Transverse colon (tissue), 4 donors: ENCODE measurements at regions not wholly inside any gene's neighbourhood (a gene's known extent, or its start where the extent isn't known, plus 50 kb on each side); places are given as distances from the start of the nearest gene placed in this dataset.

ENCODE experiments used
- DNase-seq: peaks from one replicate; pipeline ENCODE4 v3.0.0-alpha.2; 2019
- H3K27ac ChIP-seq, 4 donors: fragments of 200-600 bp; sonication (generic); 2 replicates each; pipeline ENCODE4 v1.5.1; 2016 to 2018; ENCODE audit warnings: inconsistent platforms in 4 of 4
- H3K27me3 ChIP-seq: fragments of 200-600 bp; sonication (generic); 2 replicates; pipeline ENCODE4 v1.5.1; 2017; ENCODE audit warnings: inconsistent platforms
- H3K36me3 ChIP-seq, 4 donors: fragments of 200-600 bp; sonication (generic); 2 replicates each; pipeline ENCODE4 v1.5.1; 2017 to 2019; ENCODE audit warnings: inconsistent platforms in 4 of 4
- H3K4me1 ChIP-seq, 4 donors: fragments of 200-600 bp; sonication (generic); 2 replicates each; pipeline ENCODE4 v1.5.1; 2017 to 2020; ENCODE audit warnings: inconsistent platforms in 4 of 4
- H3K4me3 ChIP-seq, 4 donors: fragments of 200-600 bp; sonication (generic); 1 replicate in 1 of 4; 2 replicates in 3 of 4; pipeline versions ENCODE4 v1.5.1 to v1.6.1; 2017 to 2019; ENCODE audit warnings: inconsistent platforms in 4 of 4
- H3K9me3 ChIP-seq, 2 donors: fragments of 200-600 bp; sonication (generic); 2 replicates each; pipeline ENCODE4 v1.5.1; 2017 to 2019; ENCODE audit warnings: inconsistent platforms in 2 of 2
- EP300 ChIP-seq: sonication (generic); formaldehyde crosslinking; IDR thresholded peaks from one replicate; pipeline ENCODE4 v1.6.1; 2017; ENCODE audit warnings: antibody characterized with exemption, low read depth
- POLR2A ChIP-seq: fragments of 450-650 bp; IDR thresholded peaks from one replicate; pipeline ENCODE4 v1.6.1; 2016; ENCODE audit warnings: antibody characterized with exemption, mild to moderate bottlenecking, moderate library complexity
- POLR2AphosphoS5 ChIP-seq, 3 donors: sonication (generic); formaldehyde crosslinking; IDR thresholded peaks; one replicate each; pipeline ENCODE4 v1.6.1; 2016; ENCODE audit warnings: antibody characterized with exemption in 3 of 3
- WGBS, 2 donors: methylation state at CpG; one replicate each; pipeline ENCODE4 v1.1.5; 2018; ENCODE audit warnings: low coverage in 1 of 2; 5-methylcytosine and 5-hydroxymethylcytosine counted together
- in situ Hi-C, 4 donors: fragments of 200-750 bp; cut with MboI; loops; one replicate each; pipeline versions ENCODE4 v1.15.0 to v1.15.1; 2017; ENCODE audit warnings: low sequenced_read_pairs in 3 of 4, low pct_ligation_motif_present in 1 of 4, low pct_unique_long_range_greater_than_20kb in 1 of 4
- intact Hi-C: fragments of 100-400 bp; cut with DNase I; formaldehyde crosslinking; loops from one replicate; pipeline ENCODE4 v1.15.1; 2023; ENCODE audit warnings: low total_unique reads
- TF ChIP-seq, protein P1 (sequence below), 5 experiments: fragments of 200-600 bp in 3 of 5; fragments of 450-650 bp in 2 of 5; sonication (generic) in 3 of 5; IDR thresholded peaks; 1 replicate in 2 of 5; 2 replicates in 3 of 5; pipeline ENCODE4 v1.5.1; 2016 to 2017; ENCODE audit warnings: antibody characterized with exemption in 5 of 5, inconsistent platforms in 3 of 5, mild to moderate bottlenecking in 2 of 5, moderate library complexity in 1 of 5

GRCh38 chr3:63168179-63168578 is 109.9 kb upstream of the SYNPR start:
- Histone ChIP-seq H3K36me3 (no peaks in the 10 kb centered on the region), H3K27ac (no peak overlapping the region), H3K9me3 (no peaks in the 10 kb centered on the region), H3K4me3 (no peak overlapping the region), H3K4me1 (no peaks in the 10 kb centered on the region), H3K27me3 (no peaks in the 10 kb centered on the region)
- intact Hi-C loops, result no loop called here
- no peak for DNase-seq
- in situ Hi-C loops, result no loop called here
- no peak for TF ChIP-seq POLR2AphosphoS5 (IDR thresholded peaks at IDR 0.05)
- TF ChIP-seq, protein P1, sequence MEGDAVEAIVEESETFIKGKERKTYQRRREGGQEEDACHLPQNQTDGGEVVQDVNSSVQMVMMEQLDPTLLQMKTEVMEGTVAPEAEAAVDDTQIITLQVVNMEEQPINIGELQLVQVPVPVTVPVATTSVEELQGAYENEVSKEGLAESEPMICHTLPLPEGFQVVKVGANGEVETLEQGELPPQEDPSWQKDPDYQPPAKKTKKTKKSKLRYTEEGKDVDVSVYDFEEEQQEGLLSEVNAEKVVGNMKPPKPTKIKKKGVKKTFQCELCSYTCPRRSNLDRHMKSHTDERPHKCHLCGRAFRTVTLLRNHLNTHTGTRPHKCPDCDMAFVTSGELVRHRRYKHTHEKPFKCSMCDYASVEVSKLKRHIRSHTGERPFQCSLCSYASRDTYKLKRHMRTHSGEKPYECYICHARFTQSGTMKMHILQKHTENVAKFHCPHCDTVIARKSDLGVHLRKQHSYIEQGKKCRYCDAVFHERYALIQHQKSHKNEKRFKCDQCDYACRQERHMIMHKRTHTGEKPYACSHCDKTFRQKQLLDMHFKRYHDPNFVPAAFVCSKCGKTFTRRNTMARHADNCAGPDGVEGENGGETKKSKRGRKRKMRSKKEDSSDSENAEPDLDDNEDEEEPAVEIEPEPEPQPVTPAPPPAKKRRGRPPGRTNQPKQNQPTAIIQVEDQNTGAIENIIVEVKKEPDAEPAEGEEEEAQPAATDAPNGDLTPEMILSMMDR (IDR thresholded peaks at IDR 0.05), result no peak

DNA sequence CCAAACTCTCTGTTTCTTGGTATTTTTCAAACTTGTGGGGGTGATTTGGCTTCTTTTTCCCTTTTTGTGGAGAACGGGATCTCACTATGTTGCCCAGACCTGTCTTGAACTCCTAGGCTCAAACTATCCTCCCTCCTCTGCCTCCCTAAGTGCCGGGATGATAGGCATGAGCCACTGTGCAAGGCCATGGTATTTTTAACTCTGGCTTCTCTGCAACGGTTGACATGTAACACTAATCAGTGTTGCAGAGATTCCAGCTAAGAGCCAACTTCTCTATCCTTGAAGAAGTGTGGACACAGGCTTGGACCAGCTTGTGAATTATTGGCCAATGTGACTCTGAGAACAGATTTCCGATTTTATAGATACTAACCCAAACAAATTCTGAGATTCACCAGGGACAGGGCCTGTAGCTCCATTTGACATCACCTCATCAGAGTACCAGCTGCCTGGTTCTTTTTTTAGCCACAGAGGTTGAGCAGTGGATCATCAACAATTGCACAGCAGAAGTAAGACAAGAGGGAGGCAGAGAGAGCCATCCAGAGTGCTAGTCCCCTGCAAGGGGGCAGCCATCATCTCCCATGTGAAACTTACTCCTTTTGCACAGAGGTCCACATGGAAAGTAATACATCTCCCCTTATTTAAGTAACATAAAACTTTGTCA is 98.1 kb upstream of the SYNPR start:
- intact Hi-C loops, result no loop called here
- H3K4me3 ChIP-seq, result no peak overlapping the region

DNA sequence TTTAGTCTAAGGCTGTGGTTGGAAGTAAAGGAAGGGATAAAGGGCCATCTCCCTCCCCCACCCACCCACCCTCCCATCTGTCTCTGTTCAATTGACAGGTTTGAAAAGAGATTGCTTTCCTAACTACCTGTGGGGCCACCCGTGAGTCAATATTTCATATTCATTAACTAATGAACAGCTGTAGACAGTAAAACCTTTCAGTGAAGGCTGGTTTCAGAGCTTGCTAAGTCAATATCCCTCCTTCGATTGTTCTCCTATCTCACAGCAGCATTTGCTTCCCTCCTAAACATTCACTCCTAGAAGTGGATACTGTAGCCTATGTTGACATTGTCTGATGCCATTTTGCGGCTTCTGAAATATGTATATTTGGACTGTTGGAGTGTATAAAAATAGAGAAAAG is 85.9 kb upstream of the SYNPR start:
- no peaks in the 10 kb centered on the region for H3K27me3 ChIP-seq
- in situ Hi-C loops, result loop anchor here (5.0 to 25.0 kb wide), 3 partner anchors 305 to 530 kb away; partner anchors contain the start of gene CADPS (in 3 of the 4)
- no peak for DNase-seq
- no peaks in the 10 kb centered on the region for H3K36me3 ChIP-seq
- no peak overlapping the region for H3K27ac ChIP-seq
- 58 to 60% methylated on average over 3 of the region's 3 CpGs for WGBS, 2 donors
- H3K9me3 ChIP-seq, result no peaks in the 10 kb centered on the region
- no peaks in the 10 kb centered on the region for H3K4me1 ChIP-seq
- TF ChIP-seq, protein P1 (IDR thresholded peaks at IDR 0.05), result no peak
- TF ChIP-seq POLR2AphosphoS5 (IDR thresholded peaks at IDR 0.05) (no peak), POLR2A (no peak), EP300 (no peak)
- no peak overlapping the region for H3K4me3 ChIP-seq
- intact Hi-C loops, result no loop called here

More for the DNA sequence above, 98.1 kb upstream of the SYNPR start:
- Histone ChIP-seq H3K27me3 (no peaks in the 10 kb centered on the region), H3K36me3 (no peaks in the 10 kb centered on the region), H3K9me3 (no peaks in the 10 kb centered on the region), H3K4me1 (no peaks in the 10 kb centered on the region), H3K27ac (no peak overlapping the region)
- TF ChIP-seq POLR2A (no peak), EP300 (no peak), POLR2AphosphoS5 (IDR thresholded peaks at IDR 0.05) (no peak)
- TF ChIP-seq, protein P1 (IDR thresholded peaks at IDR 0.05), result no peak
- no peak for DNase-seq
- in situ Hi-C loops, result loop anchor here (25.0 kb wide), 2 partner anchors 293 to 518 kb away; partner anchors contain the start of gene CADPS (in 3 of the 4)
- 81 to 89% methylated on average over 3 to 4 of the region's 4 CpGs for WGBS, 2 donors

DNA sequence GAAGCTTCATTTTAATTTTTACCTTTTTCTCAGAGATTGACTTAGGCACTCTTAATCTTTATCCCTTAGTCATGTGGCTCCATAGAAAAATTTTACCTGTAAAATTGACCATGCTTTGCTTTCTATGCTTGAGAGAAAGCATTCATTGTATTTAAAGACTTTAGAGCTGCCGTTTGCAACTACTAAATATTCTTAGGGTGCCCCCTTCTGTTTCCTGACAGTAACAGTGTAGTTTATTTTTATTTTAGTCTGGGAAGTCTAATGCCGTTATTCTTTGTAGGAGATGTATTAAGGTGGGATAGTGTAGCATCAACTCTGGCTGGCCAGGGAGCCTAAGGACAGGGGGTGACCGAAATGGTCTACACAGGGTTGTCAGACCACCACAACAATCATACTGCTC is 84.5 kb upstream of the SYNPR start:
- intact Hi-C loops (no loop called here), in situ Hi-C loops (loop anchor here (5.0 to 25.0 kb wide), 3 partner anchors 306 to 531 kb away; partner anchors contain the start of gene CADPS (in 3 of the 4))
- no peak overlapping the region for H3K27ac ChIP-seq
- H3K9me3 ChIP-seq, result no peaks in the 10 kb centered on the region
- H3K4me1 ChIP-seq, result no peaks in the 10 kb centered on the region
- H3K36me3 ChIP-seq, result no peaks in the 10 kb centered on the region
- no peaks in the 10 kb centered on the region for H3K27me3 ChIP-seq
- 0 to 6% methylated on average over 3 of the region's 3 CpGs for WGBS, 2 donors
- TF ChIP-seq, protein P1 (IDR thresholded peaks at IDR 0.05), result peak; percentile 38 to 62 (median 53)
- no peak for TF ChIP-seq POLR2A
- TF ChIP-seq EP300, result no peak
- no peak for TF ChIP-seq POLR2AphosphoS5 (IDR thresholded peaks at IDR 0.05)
- H3K4me3 ChIP-seq, result no peak overlapping the region
- DNase-seq, result no peak
